Smooth muscle cell (in vitro differentiated cells): ENCODE measurements at regions not wholly inside any gene's neighbourhood (a gene's known extent, or its start where the extent isn't known, plus 50 kb on each side); places are given as distances from the start of the nearest gene placed in this dataset.

Source experiments
- DNase-seq: peaks from one replicate; lab custom pipeline; 2025; ENCODE audit not compliant: unreplicated experiment; lab: John Stamatoyannopoulos, UW
- H2AFZ ChIP-seq: fragments of 200-600 bp; sonication (generic); 2 replicates; pipeline ENCODE4 v1.6.0; 2016; ENCODE audit warnings: antibody characterized with exemption, low read depth, mild to moderate bottlenecking
- H3F3A ChIP-seq: fragments of 200-600 bp; sonication (generic); 2 replicates; pipeline ENCODE4 v1.6.0; 2017; ENCODE audit warnings: antibody characterized with exemption, low read depth
- H3K27ac ChIP-seq: fragments of 200-600 bp; sonication (generic); 2 replicates; pipeline ENCODE4 v1.5.1; 2016; ENCODE audit warnings: low read depth, mild to moderate bottlenecking
- H3K27me3 ChIP-seq: fragments of 200-600 bp; sonication (generic); 2 replicates; pipeline ENCODE4 v1.6.1; 2016; ENCODE audit warnings: low read depth, mild to moderate bottlenecking
- H3K36me3 ChIP-seq: fragments of 200-600 bp; sonication (generic); 2 replicates; pipeline ENCODE4 v1.5.1; 2016; ENCODE audit warnings: low read depth
- H3K4me1 ChIP-seq: fragments of 200-600 bp; sonication (generic); 2 replicates; pipeline ENCODE4 v1.5.1; 2016; ENCODE audit warnings: low read depth
- H3K4me2 ChIP-seq: fragments of 200-600 bp; sonication (generic); 2 replicates; pipeline ENCODE4 v1.6.0; 2016; ENCODE audit warnings: mild to moderate bottlenecking
- H3K4me3 ChIP-seq: fragments of 200-600 bp; sonication (generic); 2 replicates; pipeline ENCODE4 v1.5.1; 2016; ENCODE audit warnings: mild to moderate bottlenecking
- H3K79me2 ChIP-seq: fragments of 200-600 bp; sonication (generic); 2 replicates; pipeline ENCODE4 v1.6.0; 2016; ENCODE audit warnings: low read depth, mild to moderate bottlenecking
- H3K9ac ChIP-seq: fragments of 200-600 bp; sonication (generic); 2 replicates; pipeline ENCODE4 v1.6.0; 2016; ENCODE audit warnings: low read depth
- H3K9me3 ChIP-seq: fragments of 200-600 bp; sonication (generic); replicated peaks from 2 replicates; pipeline ENCODE4 v1.5.1; 2016; ENCODE audit warnings: low read depth
- H4K20me1 ChIP-seq: fragments of 200-600 bp; sonication (generic); 2 replicates; pipeline ENCODE4 v1.6.0; 2016; ENCODE audit warnings: low read depth
- WGBS: methylation state at CpG from one replicate; pipeline ENCODE4 v1.1.7; 2016; ENCODE audit warnings: low lambda C conversion rate; 5-methylcytosine and 5-hydroxymethylcytosine counted together
- TF ChIP-seq, protein P1 (sequence below): fragments of 200-600 bp; sonication (generic); IDR thresholded peaks from 2 replicates; pipeline ENCODE4 v1.5.1; 2017; ENCODE audit warnings: borderline replicate concordance, mild to moderate bottlenecking, antibody characterized with exemption; ENCODE audit not compliant: insufficient read depth, poor library complexity, severe bottlenecking

DNA sequence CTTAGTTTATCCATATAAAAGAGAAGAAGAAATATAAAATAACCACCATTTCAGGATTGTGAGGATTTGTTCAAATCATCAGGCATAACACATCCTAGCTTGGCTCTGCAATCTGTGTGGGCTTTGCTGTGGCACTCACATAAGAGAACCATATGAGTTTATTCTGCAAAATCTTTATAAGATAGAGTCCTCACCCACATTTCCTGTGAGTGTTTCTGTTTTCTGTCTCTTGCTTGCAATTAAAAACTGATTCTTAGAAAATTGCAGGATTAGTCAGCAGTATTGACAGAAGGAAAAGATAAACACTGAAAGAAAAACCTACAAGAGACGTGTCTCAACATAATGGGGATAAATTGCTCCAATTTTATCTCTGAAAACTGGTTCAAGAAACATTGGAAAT is 258.5 kb downstream of the RND3 start:
- H3K9ac ChIP-seq: no peak overlapping the region
- H3K4me3 ChIP-seq: no peak overlapping the region
- H2AFZ ChIP-seq: peak overlapping the region; percentile 4
- no peaks in the 10 kb centered on the region for H3F3A ChIP-seq
- WGBS: 0% methylated on average over 1 of the region's 1 CpG
- no peak overlapping the region for H3K27ac ChIP-seq
- H3K79me2 ChIP-seq: no peaks in the 10 kb centered on the region
- H3K9me3 ChIP-seq: no peaks in the 10 kb centered on the region
- no peak for DNase-seq
- H3K4me1 ChIP-seq: no peaks in the 10 kb centered on the region
- TF ChIP-seq, protein P1, sequence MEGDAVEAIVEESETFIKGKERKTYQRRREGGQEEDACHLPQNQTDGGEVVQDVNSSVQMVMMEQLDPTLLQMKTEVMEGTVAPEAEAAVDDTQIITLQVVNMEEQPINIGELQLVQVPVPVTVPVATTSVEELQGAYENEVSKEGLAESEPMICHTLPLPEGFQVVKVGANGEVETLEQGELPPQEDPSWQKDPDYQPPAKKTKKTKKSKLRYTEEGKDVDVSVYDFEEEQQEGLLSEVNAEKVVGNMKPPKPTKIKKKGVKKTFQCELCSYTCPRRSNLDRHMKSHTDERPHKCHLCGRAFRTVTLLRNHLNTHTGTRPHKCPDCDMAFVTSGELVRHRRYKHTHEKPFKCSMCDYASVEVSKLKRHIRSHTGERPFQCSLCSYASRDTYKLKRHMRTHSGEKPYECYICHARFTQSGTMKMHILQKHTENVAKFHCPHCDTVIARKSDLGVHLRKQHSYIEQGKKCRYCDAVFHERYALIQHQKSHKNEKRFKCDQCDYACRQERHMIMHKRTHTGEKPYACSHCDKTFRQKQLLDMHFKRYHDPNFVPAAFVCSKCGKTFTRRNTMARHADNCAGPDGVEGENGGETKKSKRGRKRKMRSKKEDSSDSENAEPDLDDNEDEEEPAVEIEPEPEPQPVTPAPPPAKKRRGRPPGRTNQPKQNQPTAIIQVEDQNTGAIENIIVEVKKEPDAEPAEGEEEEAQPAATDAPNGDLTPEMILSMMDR: no peak
- H3K36me3 ChIP-seq: no peaks in the 10 kb centered on the region
- no peaks in the 10 kb centered on the region for H4K20me1 ChIP-seq
- H3K27me3 ChIP-seq: no peaks in the 10 kb centered on the region
- H3K4me2 ChIP-seq: peak overlapping the region; percentile 0

DNA sequence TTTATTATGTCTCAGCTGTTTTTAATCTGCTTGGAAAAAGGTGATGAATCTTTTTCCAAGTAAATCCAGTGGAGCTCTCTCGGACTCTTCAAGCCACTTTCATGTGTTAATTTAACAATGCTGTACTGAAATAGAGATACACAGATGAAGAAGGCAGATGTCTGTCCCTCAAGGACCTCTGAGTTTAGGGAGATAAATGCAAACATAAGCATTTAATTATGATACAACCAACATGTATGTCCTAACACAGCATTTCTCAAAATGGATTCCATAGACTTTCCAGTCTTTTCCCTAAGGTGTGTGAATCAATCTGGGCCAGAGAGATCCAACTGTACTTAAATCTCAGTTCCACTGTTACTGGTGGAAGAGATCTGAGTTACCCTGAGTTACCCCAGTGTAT is 262.4 kb downstream of the RND3 start:
- Histone ChIP-seq H3F3A (no peaks in the 10 kb centered on the region), H3K4me2 (no peak overlapping the region), H3K27me3 (no peaks in the 10 kb centered on the region), H3K9me3 (no peaks in the 10 kb centered on the region), H2AFZ (no peak overlapping the region), H3K4me3 (no peak overlapping the region), H3K27ac (no peak overlapping the region), H3K36me3 (no peaks in the 10 kb centered on the region), H3K79me2 (no peaks in the 10 kb centered on the region), H3K9ac (no peak overlapping the region), H3K4me1 (no peaks in the 10 kb centered on the region), H4K20me1 (no peaks in the 10 kb centered on the region)
- TF ChIP-seq, protein P1: no peak
- WGBS: 90% methylated on average over 1 of the region's 1 CpG
- no peak for DNase-seq

DNA sequence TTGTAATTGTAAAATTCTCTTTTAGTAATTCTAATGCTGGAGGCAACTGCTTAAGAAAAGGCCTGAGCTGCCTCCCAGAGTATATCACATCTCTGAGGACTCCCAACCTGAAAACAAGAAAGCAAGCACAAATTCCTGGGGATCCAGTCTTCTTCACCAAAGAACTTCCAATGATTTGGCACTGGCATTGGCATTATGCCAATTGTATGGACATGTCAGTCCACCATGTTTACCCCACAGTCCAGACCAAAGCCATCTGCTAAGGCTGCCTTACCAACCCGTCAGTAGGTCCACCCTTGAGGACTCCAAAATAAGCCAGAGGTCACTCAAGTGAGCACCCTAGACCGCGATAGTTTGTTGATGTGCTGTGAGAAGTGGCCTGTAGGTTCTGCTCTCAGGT is 263.1 kb downstream of the RND3 start:
- Histone ChIP-seq H3K4me2 (no peak overlapping the region), H4K20me1 (no peaks in the 10 kb centered on the region), H3K9ac (no peak overlapping the region), H3K4me3 (no peak overlapping the region), H3K36me3 (no peaks in the 10 kb centered on the region), H3K27ac (no peak overlapping the region), H2AFZ (no peak overlapping the region), H3K9me3 (no peaks in the 10 kb centered on the region), H3K79me2 (no peaks in the 10 kb centered on the region), H3F3A (no peaks in the 10 kb centered on the region), H3K4me1 (no peaks in the 10 kb centered on the region), H3K27me3 (no peaks in the 10 kb centered on the region)
- TF ChIP-seq, protein P1: no peak
- no peak for DNase-seq
- WGBS: 95% methylated on average over 3 of the region's 3 CpGs

DNA sequence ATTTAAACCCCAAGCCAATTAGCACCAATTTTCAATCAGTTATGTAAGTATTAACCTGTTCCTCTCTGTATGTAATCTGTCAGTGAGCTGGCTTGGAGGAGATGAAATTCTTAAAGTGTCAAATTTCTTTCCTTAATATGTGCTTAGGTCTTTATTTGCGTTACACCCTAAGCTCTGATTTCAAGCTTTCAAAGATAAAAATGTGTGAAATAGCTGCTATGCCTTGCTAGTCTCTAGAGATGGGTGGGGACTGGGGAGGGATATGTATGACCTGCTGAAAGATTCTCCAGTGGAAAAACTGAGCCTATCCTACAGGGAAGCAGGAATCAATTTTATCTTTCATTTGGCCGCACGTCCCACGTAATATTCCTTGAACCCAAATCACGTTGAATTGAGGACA is 264.5 kb downstream of the RND3 start:
- no peak overlapping the region for H3K9ac ChIP-seq
- WGBS: 98% methylated on average over 5 of the region's 5 CpGs
- TF ChIP-seq, protein P1: no peak
- no peak overlapping the region for H3K4me2 ChIP-seq
- DNase-seq: no peak
- no peaks in the 10 kb centered on the region for H3K27me3 ChIP-seq
- H3K27ac ChIP-seq: no peak overlapping the region
- H2AFZ ChIP-seq: no peak overlapping the region
- no peaks in the 10 kb centered on the region for H3K4me1 ChIP-seq
- H3K36me3 ChIP-seq: no peaks in the 10 kb centered on the region
- H3F3A ChIP-seq: no peaks in the 10 kb centered on the region
- H3K79me2 ChIP-seq: no peaks in the 10 kb centered on the region
- H4K20me1 ChIP-seq: no peaks in the 10 kb centered on the region
- H3K4me3 ChIP-seq: no peak overlapping the region
- no peaks in the 10 kb centered on the region for H3K9me3 ChIP-seq
